T-helper 1 cell (primary cell): ENCODE measurements at regions not wholly inside any gene's neighbourhood (a gene's known extent, or its start where the extent isn't known, plus 50 kb on each side); places are given as distances from the start of the nearest gene placed in this dataset.
"Not testable (repeated sequence)": the region's sequence is repeated elsewhere in the genome, so short reads cannot be mapped to it uniquely, and the experiment has no call there.

Experiments used
- DNase-seq, 5 donors: peaks; one replicate each; pipeline ENCODE4 v3.0.0-alpha.2; 2012 to 2020

DNA sequence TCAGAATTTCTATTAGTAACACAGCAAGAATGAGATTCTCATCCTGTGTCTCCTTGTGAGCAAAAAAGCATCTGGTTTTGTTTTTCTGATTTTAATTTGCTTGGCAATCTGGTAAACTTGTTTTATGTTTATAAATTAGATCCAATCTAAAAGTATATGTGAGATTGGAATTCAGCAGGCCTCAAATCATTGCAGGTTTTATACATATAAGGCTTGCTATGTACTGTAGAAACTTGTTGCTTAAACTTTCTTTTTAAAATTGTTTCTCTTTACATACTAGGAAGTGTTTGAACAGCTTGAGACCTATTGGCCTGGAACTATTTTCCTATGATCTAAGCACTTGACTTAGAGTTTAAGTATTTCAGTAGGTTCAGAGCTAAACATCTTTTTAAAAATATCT is 1037.8 kb downstream of the NR2F1-AS1 start:
- DNase-seq: no peak

DNA sequence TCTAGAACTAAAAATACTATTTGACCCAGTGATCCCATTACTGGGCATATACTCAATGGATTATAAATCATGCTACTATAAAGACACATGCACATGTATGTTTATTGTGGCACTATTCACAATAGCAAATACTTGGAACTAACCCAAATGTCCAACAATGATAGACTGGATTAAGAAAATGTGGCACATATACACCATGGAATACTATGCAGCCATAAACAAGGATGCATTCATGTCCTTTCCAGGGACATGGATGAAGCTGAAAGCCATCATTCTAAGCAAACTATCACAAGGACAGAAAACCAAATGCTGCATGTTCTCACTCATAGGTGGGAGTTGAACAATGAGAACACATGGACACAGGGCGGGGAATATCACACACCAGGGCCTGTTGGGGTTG is 1039.0 kb downstream of the NR2F1-AS1 start:
- not testable (repeated sequence) for DNase-seq

DNA sequence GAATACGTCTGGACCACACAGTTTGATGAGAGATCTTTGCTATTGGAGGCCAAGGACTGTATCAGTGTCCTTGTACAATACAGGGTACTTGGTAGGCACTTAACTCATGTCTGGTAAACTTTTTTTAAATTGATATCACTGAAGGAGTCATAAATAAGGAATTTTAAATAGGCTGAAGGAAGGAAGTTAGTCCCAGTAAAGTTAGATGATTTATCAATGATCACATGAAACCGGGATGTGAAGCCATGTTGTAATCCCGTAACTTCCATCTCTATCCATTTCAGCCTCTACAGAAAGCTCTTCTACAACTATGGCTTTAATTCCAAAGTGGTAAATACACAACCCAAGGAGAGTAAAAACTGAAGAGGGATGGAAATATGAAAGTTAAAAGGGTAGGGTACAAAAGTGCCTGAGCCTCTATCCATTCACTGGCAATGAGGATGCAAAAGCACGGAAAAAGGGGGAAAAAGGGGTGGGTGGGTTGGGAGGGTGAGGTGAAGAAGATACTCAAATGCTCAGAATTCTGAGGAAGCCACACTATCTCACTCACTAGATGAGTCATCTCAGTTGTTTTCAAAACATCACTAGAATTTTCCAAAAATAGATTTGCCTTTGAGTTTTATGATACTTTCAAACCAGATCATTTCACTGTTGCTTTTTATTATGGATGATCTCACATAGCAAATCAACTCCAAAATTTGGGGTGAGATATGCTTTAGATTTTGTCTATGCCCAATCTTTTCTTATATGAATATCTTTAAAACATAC is 1053.5 kb downstream of the NR2F1-AS1 start:
- no peak for DNase-seq

DNA sequence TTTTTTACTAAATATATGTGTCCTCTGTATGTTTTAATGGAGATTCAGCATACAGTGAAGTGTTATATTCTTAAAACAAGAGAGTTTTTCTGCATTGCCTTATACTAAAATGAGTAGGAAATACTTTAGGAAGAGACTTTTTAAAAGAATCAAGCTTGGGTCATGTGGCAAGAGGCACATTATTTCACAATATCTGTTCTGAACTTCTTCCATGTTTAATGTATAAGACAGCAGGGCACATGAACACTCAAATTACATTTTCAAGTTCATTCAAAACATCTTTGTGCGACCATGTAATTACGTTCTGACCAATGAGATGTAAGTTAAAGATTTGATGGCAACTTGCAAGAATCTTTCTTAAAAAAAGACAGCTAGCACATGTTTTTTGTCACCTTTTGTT is 1055.9 kb downstream of the NR2F1-AS1 start:
- DNase-seq: no peak

DNA sequence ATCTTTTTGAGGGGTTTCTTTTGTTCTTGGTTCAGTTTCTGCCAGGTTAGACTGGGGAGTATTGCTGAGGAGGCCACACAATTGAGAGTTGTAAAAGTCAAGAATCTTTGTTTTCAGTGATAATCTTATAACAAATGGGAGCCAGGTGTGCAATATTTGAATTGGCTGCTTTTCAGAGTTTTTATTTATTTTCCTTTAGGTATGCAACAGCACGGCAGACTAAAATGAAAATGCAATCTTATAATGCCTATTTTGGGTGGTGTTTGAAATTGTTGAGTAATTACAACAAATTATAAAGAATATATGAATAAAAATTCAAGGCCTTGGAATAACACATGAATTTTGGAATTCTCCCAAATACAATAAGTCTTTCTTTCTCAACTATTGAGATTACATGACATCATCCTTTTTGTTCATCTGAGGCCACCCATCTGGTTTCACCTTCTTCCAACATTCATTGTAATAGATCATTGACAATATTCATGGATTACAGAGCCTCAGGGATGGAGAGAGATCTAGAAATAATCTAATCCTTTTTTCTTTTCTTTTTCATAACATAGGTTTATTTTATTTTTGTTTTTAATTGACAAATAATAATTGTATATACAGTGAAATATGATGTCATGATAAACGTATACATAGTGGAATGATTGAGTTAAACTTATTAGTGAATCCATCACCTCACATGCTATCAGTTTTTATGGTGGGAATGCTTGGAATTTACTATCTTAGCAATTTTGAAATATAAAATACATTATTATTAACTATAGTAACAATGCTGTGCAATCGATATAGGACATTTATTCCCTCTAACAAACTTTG is 1061.0 kb downstream of the NR2F1-AS1 start:
- no peak for DNase-seq

DNA sequence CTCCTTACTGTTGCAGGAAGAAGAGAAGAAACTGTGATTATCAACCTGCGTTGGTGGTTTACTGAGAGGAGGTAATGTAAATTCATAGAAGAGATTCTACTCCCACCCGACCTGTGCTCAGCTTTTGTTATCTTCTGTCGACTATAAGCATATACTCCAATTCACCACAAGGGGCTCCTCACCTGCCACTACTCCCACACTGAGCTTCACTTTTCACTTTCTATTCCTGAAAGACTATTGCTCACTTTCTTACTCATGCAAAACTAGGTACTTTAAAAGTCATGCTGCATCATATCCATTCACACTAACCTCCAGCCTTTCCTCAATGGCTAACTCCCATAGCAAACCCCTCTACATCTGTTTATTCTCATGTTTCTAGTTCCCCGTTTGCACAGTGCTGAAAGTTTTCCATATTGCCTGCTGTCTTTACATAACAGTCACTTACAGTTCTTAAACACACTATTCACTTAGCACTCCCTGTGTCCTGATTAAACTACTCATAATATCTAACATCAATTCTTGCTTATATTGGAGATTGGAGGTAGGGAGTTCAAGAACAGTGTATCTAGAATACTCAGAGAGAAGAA is 1062.6 kb downstream of the NR2F1-AS1 start:
- DNase-seq: no peak

DNA sequence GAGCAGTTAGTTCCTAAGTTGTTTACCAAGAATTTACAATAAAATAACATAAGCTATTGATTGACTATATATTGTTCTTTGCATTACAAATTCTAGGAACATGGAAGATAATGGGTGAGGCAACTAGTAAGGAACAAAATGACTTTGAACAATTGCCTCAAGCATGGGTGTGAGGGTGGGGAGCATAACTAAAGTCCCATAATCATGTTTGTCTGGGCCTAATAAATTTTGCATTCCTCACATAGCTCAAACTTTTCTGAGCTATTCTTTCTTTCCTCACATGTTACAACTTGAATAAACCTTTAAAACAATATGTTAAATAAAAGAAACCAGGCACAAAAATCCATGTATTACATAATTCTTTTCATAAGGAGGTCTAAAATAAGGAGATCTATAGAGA is 1066.1 kb downstream of the NR2F1-AS1 start:
- no peak for DNase-seq

DNA sequence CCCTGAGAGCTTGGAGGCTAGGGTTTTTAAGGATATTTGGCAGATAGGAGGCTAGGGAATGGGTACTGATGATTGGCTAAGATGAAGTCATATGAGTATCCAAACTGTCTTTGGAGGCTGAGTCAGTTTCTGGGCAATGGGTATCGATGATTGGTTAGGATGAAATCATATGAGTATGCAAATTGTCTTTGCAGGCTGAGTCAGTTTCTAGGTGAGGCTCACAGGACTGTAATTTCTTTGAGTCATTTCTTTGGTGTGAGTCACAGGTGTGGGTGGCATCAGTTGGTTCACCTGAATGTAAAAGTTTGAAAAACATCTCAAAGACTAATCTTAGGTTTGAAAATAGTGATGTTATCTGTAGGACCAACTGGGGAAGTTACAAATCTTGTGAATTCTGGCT is 1068.0 kb downstream of the NR2F1-AS1 start:
- DNase-seq: no peak

DNA sequence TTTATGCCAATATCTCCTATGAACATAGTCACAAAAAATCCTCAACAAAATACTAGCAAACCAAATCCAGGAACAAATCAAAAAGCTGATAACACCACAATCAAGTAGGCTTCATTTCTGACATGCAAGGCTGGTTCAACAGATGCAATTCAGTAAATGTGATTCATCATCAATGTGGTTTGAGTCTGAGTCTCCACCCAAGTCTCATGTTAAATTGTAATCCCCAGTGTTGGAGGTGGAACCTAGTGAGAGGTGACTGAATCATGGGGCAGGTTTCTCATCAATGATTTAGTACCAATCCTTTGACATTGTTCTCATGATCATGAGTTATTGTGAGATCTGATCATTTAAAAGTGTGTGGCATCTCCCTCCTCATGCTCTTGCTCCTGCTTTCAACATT is 1072.7 kb downstream of the NR2F1-AS1 start:
- no peak for DNase-seq

DNA sequence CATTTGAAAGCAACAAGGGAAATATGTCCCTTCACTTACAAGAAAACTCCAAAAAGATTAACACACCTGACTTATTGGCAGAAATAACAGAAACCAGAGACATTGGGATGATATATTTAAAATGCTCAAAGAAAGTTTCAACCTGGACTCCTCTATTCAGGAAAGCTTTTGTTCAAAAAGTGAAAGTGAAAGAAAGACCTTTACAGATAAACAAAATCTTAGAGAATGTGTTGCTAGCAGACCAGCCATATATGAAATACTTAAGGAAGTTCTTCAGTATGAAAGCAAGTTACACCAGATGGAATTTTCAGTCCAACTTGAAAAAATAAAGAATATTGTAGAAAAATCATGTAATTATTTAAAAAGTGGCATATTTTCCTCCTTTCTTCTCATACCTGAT is 1075.1 kb downstream of the NR2F1-AS1 start:
- no peak for DNase-seq

DNA sequence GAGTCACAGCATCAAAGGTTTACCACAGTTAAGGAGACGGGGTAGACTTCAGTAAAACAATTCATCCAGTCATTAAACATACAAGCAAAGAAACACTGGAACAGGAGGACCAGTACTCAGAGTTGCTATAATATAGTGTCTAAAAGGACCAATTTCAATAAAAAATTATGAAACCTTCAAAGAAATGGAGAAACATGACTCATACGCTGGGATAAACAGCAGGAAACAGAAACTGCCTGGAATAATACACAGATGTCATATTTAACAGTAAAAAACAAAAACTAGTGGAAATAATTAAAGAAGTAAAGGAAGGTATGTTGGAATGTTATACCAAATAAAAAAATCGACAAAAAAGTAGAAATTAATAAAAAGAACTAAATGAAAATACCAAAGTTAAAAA is 1075.9 kb downstream of the NR2F1-AS1 start:
- DNase-seq: no peak

DNA sequence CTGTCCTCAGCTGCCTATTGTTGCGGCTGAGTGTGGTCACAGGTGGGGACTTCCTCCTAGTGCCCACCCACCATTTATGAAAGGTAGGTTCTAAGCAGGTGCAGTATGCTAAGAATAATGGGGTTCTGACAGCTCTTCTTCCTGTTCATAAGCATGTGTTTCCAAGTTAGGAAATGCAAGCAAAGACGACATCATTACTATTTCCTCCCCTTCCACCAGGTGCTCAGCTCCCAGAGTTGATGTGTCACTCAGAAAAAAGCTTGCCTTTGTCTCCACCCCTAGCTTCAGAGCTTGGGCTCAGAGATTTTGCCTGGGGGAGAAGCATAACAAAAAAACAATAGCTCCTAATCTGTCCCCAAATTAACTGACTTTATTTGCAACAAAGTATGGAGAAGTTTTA is 1076.7 kb downstream of the NR2F1-AS1 start:
- DNase-seq: no peak

DNA sequence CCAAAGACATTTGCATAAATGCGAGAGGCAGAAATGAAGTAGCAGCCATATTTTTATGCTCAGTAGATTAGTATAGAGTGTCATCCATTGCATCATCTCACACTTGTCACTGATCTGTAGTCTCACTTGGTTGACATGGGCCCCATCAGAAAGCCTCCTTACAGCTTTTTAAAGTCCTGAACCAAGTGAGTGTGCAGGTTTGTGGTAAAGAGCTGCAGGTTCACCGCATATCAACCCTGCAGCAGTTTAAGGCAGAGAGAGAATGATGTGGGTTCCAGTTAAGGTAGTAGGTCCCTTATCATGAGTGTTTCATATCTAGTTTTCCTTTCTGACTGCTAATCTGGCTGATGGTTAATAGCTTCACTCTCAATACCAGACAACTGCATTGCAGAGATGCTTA is 1080.3 kb downstream of the NR2F1-AS1 start:
- no peak for DNase-seq

DNA sequence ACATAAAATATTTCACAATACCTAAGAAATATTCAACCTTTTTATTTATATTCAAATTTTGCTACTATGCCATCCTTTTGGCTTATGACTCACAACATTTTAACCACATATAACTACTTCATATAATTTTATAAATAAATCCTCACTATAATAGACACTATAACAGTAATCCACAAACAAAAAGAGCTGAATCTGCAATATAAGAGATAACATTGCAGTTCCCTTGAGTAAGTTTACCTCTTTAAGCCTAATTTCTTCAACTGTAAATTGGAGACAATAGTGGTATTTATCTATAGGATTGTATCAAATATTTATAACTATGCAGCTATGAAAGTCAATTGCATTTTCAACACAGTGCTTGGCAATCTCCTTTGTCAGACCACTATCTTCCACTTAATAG is 1084.5 kb downstream of the NR2F1-AS1 start:
- DNase-seq: no peak

DNA sequence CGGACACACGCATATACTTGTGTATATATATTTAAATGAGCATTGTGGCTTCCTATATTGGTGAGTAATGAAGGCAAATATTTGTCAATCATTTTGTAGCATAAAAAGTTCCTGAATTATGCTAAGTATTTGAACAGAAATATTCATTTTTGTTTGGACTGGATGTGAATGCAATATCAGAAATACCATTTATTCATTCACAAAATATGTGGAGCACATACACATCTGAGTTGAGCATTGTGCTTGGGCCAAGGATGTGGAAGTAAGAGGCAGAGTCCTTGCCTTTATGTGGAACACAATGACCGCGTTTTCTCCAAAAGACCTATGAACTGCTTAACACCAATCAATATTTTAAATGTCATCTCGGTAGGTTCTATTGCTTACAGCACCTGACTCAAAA is 1086.5 kb downstream of the NR2F1-AS1 start:
- no peak for DNase-seq

DNA sequence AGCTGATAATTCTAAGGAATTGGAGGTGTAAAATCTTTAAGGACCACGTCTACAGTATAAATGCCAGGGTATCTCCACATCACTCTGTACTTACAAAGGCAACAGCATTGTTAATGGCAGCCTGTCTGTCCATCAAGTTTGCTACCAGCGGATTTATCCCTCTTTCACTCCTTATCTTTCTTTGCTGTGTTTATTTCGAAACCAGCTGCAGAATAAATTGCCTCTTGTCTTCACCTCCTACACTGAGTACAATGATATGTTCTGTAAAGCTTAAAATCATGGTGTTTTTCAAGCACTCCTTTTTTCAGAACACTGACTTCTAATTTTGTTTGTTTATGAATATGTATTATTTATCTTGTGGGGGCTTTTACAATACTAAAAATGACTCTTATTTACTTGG is 1088.1 kb downstream of the NR2F1-AS1 start:
- DNase-seq: no peak

DNA sequence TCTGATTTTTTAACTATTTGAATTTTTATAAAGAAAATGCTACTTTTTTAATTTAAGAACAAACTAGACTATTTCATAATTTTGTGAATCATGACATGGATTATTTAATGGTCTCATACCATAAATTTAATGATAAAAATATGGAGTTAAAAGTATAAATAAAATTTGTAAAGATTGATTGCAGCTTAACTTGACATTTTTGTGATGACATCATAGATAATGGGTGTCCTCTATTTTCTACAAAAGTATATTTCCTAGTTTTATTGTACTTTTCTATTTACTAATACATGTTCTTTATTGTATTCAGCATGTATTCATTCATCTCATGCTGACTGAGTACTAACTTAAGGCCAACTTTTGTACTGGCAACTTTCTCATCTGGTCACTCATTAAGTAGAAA is 1096.5 kb downstream of the NR2F1-AS1 start:
- DNase-seq: no peak

DNA sequence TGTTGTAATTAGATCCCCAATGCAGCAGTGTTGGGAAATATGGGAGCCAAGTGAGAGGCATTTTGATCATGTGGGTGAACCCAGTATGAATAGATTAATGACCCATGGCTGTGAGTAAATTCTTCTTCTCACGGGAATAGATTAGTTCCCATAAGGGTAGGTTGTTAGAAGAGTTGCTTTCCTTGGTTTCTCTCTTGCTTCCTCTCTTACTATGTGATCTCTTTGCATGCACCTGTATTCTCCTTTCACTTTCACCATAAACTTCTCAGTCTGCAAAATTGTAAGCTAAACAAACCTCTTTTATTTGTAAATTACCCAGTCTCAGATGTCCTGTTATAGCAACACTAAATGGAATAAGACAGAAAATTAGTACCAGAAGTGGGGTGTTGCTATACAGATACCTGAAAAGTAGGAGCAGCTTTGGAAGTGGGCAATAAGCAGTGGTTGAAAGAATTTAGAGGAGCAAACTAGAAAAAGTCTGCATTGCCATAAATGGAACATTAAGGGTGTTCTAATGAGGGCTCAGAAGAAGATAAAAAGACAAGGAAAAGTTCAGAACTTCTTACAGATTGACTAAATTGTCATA is 1090.0 kb upstream of the ARRDC3 start:
- no peak for DNase-seq

DNA sequence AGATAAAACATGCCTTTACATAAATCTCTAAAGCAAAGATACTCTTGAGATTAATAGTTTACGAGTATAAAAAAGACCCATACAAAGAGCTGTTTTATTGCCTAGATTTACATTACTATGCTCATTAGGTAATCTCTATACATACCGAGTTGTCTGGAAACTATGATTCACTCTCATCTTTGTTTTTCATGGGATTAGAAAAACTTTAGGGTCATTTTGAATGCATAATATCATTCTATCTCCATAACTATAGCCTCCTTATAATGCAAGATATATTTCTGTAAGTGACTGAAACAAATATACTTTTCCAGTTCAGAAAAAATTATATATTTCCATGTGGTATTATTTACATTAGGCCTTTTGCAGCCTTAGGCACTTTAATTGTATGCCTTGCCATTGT is 1088.7 kb upstream of the ARRDC3 start:
- DNase-seq: no peak

DNA sequence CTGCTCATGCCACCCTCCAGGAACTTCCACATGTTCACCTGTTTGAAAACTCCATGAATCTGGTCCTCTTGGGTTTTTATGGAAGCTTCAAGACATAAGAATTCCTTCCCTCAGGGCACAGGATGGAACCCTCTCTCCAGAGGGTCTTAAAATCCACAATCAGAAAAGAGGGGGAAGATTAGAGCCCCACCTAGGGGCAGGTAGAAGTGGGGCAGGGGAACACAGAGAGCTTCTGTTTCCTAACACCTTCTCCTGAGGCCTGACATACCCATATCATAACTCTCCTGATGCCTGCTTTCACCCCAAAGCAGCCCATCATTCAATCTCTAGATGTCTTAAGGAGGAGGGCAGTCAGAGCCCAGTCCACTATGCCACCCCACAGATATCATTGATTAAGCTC is 1087.7 kb upstream of the ARRDC3 start:
- DNase-seq: no peak

DNA sequence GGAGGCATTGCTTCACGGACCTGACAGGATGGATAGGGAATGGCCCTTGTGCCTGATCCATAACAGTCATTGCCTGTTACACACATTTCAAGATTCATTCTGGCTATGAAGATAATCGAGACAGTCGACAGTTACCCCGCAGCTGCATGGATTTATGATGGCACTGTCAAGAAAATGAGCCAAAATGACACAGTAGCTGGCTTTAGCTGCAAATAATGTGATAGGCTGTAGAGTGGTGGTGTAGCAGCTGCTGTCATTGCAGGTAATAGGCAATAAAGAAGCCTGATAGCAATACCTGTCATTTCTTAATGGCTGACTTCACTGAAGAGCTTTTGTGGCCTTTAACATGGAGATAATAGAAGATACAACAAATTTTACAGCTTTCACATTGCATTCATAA is 1085.2 kb upstream of the ARRDC3 start:
- DNase-seq: no peak

DNA sequence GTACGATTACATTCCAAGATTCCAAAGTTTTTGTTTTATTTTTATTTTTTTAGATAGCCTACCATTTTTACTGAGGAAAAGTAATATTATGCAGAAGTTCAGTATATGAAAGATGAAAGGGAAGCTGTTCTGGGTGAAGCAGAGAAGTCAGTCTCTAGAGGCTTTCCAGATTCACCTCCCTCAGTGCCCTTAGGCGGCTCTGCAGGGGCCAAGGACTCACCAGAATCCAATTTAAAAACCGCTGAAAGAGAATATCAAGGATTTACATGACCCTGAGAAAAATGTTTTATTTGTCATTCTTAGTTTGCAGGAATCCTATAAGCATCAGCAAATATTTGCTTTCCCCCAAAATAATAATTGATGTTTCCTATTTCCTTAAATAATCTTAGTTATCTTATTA is 1084.6 kb upstream of the ARRDC3 start:
- DNase-seq: no peak

DNA sequence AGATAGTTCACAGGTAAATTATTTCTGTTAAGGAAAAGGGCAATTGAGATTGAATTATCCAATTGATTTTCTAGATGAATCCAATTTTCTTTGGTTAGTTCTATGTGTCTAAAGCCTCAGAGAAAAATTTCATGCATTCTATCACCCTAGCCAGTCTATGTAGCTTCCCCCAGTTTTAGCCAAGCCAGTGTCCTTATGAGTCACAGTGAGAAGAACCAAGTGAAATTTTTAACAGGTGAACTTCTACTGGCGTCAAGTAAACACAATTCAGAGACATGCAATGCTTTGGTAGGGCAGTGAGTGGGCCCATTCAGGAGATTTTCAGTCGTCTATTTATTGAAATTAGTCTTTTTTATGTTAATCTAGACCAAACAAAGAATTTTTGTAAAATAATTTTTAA is 1077.4 kb upstream of the ARRDC3 start:
- DNase-seq: no peak

DNA sequence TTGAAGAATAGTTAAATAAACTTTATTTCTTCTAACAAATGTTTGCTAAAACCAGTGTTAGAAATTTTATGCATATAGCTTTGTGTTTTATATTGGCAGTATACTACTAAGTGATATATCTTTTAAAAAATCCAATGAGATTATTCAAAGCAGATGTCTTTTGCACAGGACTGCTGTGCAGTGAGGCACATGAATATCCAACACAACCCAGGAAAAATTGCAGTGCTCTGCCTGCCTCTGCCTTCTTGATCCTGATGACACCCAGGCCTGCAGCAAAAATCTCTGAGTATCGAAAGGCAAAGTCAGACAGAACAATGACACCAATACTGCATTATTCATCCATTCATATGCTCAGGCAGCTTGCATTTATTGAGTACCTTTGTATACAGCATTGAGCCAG is 1076.5 kb upstream of the ARRDC3 start:
- no peak for DNase-seq
